Loucy (cell line): ENCODE measurements at regions not wholly inside any gene's neighbourhood (a gene's known extent, or its start where the extent isn't known, plus 50 kb on each side); places are given as distances from the start of the nearest gene placed in this dataset.

Experiments
- CTCF ChIP-seq: fragments of 200-600 bp; sonication (generic); conservative IDR thresholded peaks from 2 replicates; pipeline ENCODE4 v1.5.1; 2014; ENCODE audit warnings: mild to moderate bottlenecking, antibody characterized with exemption, low read length
- EZH2phosphoT487 ChIP-seq: fragments of 200-600 bp; IDR thresholded peaks from 2 replicates; pipeline ENCODE4 v1.6.1; 2018; ENCODE audit warnings: antibody characterized with exemption, mild to moderate bottlenecking, moderate library complexity, borderline replicate concordance

- no peak for TF ChIP-seq CTCF
- TF ChIP-seq EZH2phosphoT487 = no peak
Measured at GRCh38 chr2:18356676-18357075, 203.8 kb downstream of the RDH14 start.
